ENCODE measurements at regions not wholly inside any gene's neighbourhood (a gene's known extent, or its start where the extent isn't known, plus 50 kb on each side); places are given as distances from the start of the nearest gene placed in this dataset.

DNA sequence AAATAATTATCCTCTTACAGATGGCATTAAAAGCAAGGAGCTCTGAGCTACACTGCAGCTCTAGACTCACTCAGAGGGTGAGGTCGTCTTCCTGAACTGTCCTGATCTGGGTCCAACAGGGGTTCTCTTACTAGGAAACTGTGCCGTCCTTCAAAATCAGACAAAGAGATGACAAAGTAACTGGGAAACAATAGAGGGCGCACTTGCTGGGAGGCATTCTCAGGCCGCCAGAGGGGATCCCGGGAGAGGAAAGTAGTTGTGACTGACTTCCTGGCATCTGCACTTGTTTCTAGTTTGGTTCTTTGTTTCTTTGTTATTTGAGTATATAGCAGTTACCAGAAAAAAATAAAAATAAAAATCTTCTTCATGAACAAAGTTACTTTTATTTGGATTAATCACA, 142.9 kb upstream of the MSX2 start:
- Histone ChIP-seq H3K27me3 (ENCODE audit: insufficient read depth, low read length, poor library complexity, severe bottlenecking) (no peaks in the 10 kb centered on the region), H3K79me2 (ENCODE audit: insufficient read depth, low read length) (no peaks in the 10 kb centered on the region), H3K9me3 (ENCODE audit: insufficient read depth, low read depth, low read length) (no peaks in the 10 kb centered on the region), H3K4me3 (ENCODE audit: low read length, poor library complexity, severe bottlenecking) (no peak overlapping the region), H3K9me2 (replicated peaks; ENCODE audit: low read depth, low read length) (no peaks in the 10 kb centered on the region), H3K4me2 (ENCODE audit: low read depth, low read length, poor library complexity, severe bottlenecking) (no peak overlapping the region), H4K20me1 (ENCODE audit: insufficient read depth, low read length, poor library complexity, severe bottlenecking) (no peaks in the 10 kb centered on the region), H3F3A (ENCODE audit: low read depth) (no peaks in the 10 kb centered on the region), H3K9ac (ENCODE audit: low read depth, low read length, poor library complexity, severe bottlenecking) (no peak overlapping the region), H3K36me3 (ENCODE audit: insufficient read depth, low read length) (no peaks in the 10 kb centered on the region), H3K4me1 (ENCODE audit: insufficient read depth, low read length, poor library complexity, severe bottlenecking) (no peaks in the 10 kb centered on the region), H2AFZ (ENCODE audit: low read length) (no peak overlapping the region)
- no peak for TF ChIP-seq EZH2phosphoT487 (IDR thresholded peaks at IDR 0.05; ENCODE audit: borderline replicate concordance)
- TF ChIP-seq, protein P1, sequence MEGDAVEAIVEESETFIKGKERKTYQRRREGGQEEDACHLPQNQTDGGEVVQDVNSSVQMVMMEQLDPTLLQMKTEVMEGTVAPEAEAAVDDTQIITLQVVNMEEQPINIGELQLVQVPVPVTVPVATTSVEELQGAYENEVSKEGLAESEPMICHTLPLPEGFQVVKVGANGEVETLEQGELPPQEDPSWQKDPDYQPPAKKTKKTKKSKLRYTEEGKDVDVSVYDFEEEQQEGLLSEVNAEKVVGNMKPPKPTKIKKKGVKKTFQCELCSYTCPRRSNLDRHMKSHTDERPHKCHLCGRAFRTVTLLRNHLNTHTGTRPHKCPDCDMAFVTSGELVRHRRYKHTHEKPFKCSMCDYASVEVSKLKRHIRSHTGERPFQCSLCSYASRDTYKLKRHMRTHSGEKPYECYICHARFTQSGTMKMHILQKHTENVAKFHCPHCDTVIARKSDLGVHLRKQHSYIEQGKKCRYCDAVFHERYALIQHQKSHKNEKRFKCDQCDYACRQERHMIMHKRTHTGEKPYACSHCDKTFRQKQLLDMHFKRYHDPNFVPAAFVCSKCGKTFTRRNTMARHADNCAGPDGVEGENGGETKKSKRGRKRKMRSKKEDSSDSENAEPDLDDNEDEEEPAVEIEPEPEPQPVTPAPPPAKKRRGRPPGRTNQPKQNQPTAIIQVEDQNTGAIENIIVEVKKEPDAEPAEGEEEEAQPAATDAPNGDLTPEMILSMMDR (conservative IDR thresholded peaks at IDR 0.05; ENCODE audit: low read length), result peak; percentile 37

DNA sequence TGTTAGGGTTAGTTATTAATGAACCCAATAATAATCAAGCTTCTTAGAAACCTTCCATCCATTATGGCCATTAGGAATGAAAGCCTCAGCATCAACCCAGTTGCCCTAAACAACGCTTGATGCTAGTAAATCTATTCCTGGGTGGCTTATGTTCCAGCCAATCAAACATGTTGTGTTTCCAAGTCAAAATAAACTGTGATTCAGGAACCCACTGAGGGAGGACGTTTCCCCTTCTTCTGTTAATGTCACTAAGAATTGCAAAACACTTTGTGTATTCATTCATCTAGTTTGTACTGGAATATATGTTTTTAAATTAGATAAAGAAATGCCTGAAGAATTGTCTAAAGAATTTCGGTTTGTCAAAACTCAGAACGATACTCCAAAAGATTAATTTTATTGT, 142.5 kb upstream of the MSX2 start:
- H3K9me3 ChIP-seq (ENCODE audit: insufficient read depth, low read depth, low read length), result no peaks in the 10 kb centered on the region
- H3F3A ChIP-seq (ENCODE audit: low read depth), result no peaks in the 10 kb centered on the region
- H3K27me3 ChIP-seq (ENCODE audit: insufficient read depth, low read length, poor library complexity, severe bottlenecking), result no peaks in the 10 kb centered on the region
- no peaks in the 10 kb centered on the region for H4K20me1 ChIP-seq (ENCODE audit: insufficient read depth, low read length, poor library complexity, severe bottlenecking)
- no peaks in the 10 kb centered on the region for H3K4me1 ChIP-seq (ENCODE audit: insufficient read depth, low read length, poor library complexity, severe bottlenecking)
- H3K9ac ChIP-seq (ENCODE audit: low read depth, low read length, poor library complexity, severe bottlenecking), result no peak overlapping the region
- TF ChIP-seq, protein P1 (conservative IDR thresholded peaks at IDR 0.05; ENCODE audit: low read length), result no peak
- TF ChIP-seq EZH2phosphoT487 (IDR thresholded peaks at IDR 0.05; ENCODE audit: borderline replicate concordance), result no peak
- H3K4me2 ChIP-seq (ENCODE audit: low read depth, low read length, poor library complexity, severe bottlenecking), result no peak overlapping the region
- H3K4me3 ChIP-seq (ENCODE audit: low read length, poor library complexity, severe bottlenecking), result no peak overlapping the region
- H3K36me3 ChIP-seq (ENCODE audit: insufficient read depth, low read length), result no peaks in the 10 kb centered on the region
- H2AFZ ChIP-seq (ENCODE audit: low read length), result no peak overlapping the region
- H3K79me2 ChIP-seq (ENCODE audit: insufficient read depth, low read length), result no peaks in the 10 kb centered on the region
- H3K9me2 ChIP-seq (replicated peaks; ENCODE audit: low read depth, low read length), result no peaks in the 10 kb centered on the region

DNA sequence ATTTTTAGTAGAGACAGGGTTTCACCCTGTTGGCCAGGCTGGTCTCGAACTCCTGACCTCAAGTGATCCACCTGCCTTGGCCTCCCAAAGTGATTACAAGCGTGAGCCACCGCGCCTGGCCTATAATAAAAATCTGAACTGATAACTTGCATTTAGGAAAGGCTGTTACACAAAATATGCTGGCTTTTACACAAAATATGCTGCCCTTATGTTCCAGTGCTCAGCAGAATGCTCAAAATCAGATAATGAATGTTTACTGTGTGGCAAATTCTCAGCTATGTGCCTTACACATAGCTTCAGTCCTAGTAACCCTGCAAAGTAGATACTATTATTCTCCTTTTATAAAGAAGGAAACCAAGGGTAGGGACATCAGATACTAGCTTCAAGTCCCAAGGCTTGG, 141.3 kb upstream of the MSX2 start:
- Histone ChIP-seq H3K79me2 (ENCODE audit: insufficient read depth, low read length) (no peaks in the 10 kb centered on the region), H3K4me1 (ENCODE audit: insufficient read depth, low read length, poor library complexity, severe bottlenecking) (no peaks in the 10 kb centered on the region), H3K4me3 (ENCODE audit: low read length, poor library complexity, severe bottlenecking) (no peak overlapping the region), H3K36me3 (ENCODE audit: insufficient read depth, low read length) (no peaks in the 10 kb centered on the region), H3F3A (ENCODE audit: low read depth) (no peaks in the 10 kb centered on the region), H3K9ac (ENCODE audit: low read depth, low read length, poor library complexity, severe bottlenecking) (no peak overlapping the region), H4K20me1 (ENCODE audit: insufficient read depth, low read length, poor library complexity, severe bottlenecking) (no peaks in the 10 kb centered on the region), H2AFZ (ENCODE audit: low read length) (no peak overlapping the region), H3K9me3 (ENCODE audit: insufficient read depth, low read depth, low read length) (no peaks in the 10 kb centered on the region), H3K27me3 (ENCODE audit: insufficient read depth, low read length, poor library complexity, severe bottlenecking) (no peaks in the 10 kb centered on the region), H3K4me2 (ENCODE audit: low read depth, low read length, poor library complexity, severe bottlenecking) (no peak overlapping the region), H3K9me2 (replicated peaks; ENCODE audit: low read depth, low read length) (no peaks in the 10 kb centered on the region)
- TF ChIP-seq, protein P1 (conservative IDR thresholded peaks at IDR 0.05; ENCODE audit: low read length), result no peak
- no peak for TF ChIP-seq EZH2phosphoT487 (IDR thresholded peaks at IDR 0.05; ENCODE audit: borderline replicate concordance)

Data from Loucy (cell line).